HepG2 (cell line): ENCODE measurements at regions not wholly inside any gene's neighbourhood (a gene's known extent, or its start where the extent isn't known, plus 50 kb on each side); places are given as distances from the start of the nearest gene placed in this dataset.

ENCODE experiments used
- ATAC-seq: fragments of 200-7000 bp; cut with Tn5 transposase; 3 replicates; pipeline ENCODE4 v1.9.1; 2020; ENCODE audit warnings: mild to moderate bottlenecking, moderate library complexity
- BruUV-seq: library from RNA; stranded (reverse); fragments of 400-500 nt; replicated peaks from 2 replicates; lab custom pipeline; 2021; lab: Mats Ljungman, UMichigan
- CTCF ChIA-PET: fragments of 300-600 bp; formaldehyde crosslinking; extraction: SDS; loops from one replicate; lab custom pipeline; 2021; ENCODE audit warnings: low total read pairs, inconsistent platforms, low intra/inter-chr PET ratio; lab: Yijun Ruan, JAX
- POLR2A ChIA-PET: fragments of 350-600 bp; sonication (Branson Sonifier 250); formaldehyde crosslinking; loops from one replicate; lab custom pipeline; 2020; ENCODE audit warnings: antibody characterized with exemption, inconsistent platforms; lab: Yijun Ruan, JAX
- DNase-seq: peaks from one replicate; pipeline ENCODE4 v3.0.0-alpha.2; 2015; ENCODE audit warnings: low spot score
- FAIRE-seq: peaks from 3 replicates; lab custom pipeline; 2011; peaks lifted over from hg19 to GRCh38; lab: Jason Lieb, UNC
- H2AFZ ChIP-seq: one replicate; pipeline ENCODE4 v1.6.1; 2011; ENCODE audit warnings: low read length, inconsistent platforms
- H3K27ac ChIP-seq: fragments of 300-600 bp; 3 replicates; pipeline ENCODE4 v1.8.0; 2011; ENCODE audit warnings: mixed run types, mild to moderate bottlenecking, mixed read lengths, low read length, inconsistent platforms; ENCODE audit not compliant: insufficient read depth; ENCODE audit errors: extremely low read length
- H3K27me3 ChIP-seq, 2 experiments: fragments of 200-600 bp in 1 of 2; 2 replicates in 1 of 2; 3 replicates in 1 of 2; pipeline versions ENCODE4 v1.6.0 to v1.8.0; 2011; ENCODE audit warnings: low read length in 2 of 2, mild to moderate bottlenecking in 2 of 2, moderate library complexity in 2 of 2, inconsistent platforms in 1 of 2; ENCODE audit not compliant: insufficient read depth in 2 of 2, control insufficient read depth in 1 of 2
- H3K36me3 ChIP-seq, 2 experiments: fragments of 200-600 bp in 1 of 2; replicated peaks in 1 of 2; 2 replicates in 1 of 2; 3 replicates in 1 of 2; pipeline versions ENCODE4 v1.5.1 to v1.8.0; 2011; ENCODE audit warnings: low read length in 2 of 2, inconsistent platforms in 1 of 2; ENCODE audit not compliant: insufficient read depth in 2 of 2, control insufficient read depth in 1 of 2
- H3K4me1 ChIP-seq: 2 replicates; pipeline ENCODE4 v1.5.1; 2012; ENCODE audit warnings: low read length, inconsistent platforms; ENCODE audit not compliant: insufficient read depth
- H3K4me2 ChIP-seq: 2 replicates; pipeline ENCODE4 v1.6.0; 2011; ENCODE audit warnings: low read depth, low read length, inconsistent platforms
- H3K4me3 ChIP-seq, 3 experiments: fragments of 200-600 bp in 1 of 3; sonication (generic), shearing (Covaris generic) in 1 of 3; replicated peaks in 1 of 3; 2 replicates each; pipeline ENCODE4 v1.5.1; 2011 to 2016; ENCODE audit warnings: low read length in 3 of 3, inconsistent platforms in 2 of 3, low read depth in 2 of 3, mild to moderate bottlenecking in 2 of 3, control low read depth in 1 of 3, mixed read lengths in 1 of 3; ENCODE audit not compliant: insufficient read depth in 1 of 3
- H3K79me2 ChIP-seq: one replicate; pipeline ENCODE4 v1.6.1; 2011; ENCODE audit warnings: low read length, inconsistent platforms; ENCODE audit not compliant: insufficient read depth
- H3K9ac ChIP-seq: 2 replicates; pipeline ENCODE4 v1.6.0; 2011; ENCODE audit warnings: mild to moderate bottlenecking, low read depth, low read length, inconsistent platforms; ENCODE audit not compliant: insufficient read depth
- H3K9me3 ChIP-seq: 2 replicates; pipeline ENCODE4 v1.5.1; 2012; ENCODE audit warnings: mild to moderate bottlenecking, low read length
- H4K20me1 ChIP-seq: 2 replicates; pipeline ENCODE4 v1.6.0; 2011; ENCODE audit warnings: inconsistent platforms, mild to moderate bottlenecking, low read length, moderate library complexity; ENCODE audit not compliant: insufficient read depth
- BCL6 ChIP-seq: IDR thresholded peaks from 2 replicates; pipeline ENCODE4 v1.6.1; 2016; ENCODE audit warnings: missing genetic modification reagents, missing compliant biosample characterization
- CBX5 ChIP-seq: sonication (generic); formaldehyde crosslinking; IDR thresholded peaks from 2 replicates; pipeline ENCODE4 v1.4.0; 2020; ENCODE audit warnings: missing genetic modification reagents, borderline replicate concordance
- HNF4A ChIP-seq: sonication (generic); formaldehyde crosslinking; IDR thresholded peaks from 2 replicates; pipeline ENCODE4 v1.4.0; 2020; ENCODE audit warnings: missing genetic modification reagents
- HNRNPL ChIP-seq: fragments of 200-400 bp; formaldehyde crosslinking; IDR thresholded peaks from 2 replicates; pipeline ENCODE4 v1.6.1; 2017; ENCODE audit warnings: mild to moderate bottlenecking, low read depth, low read length
- HNRNPLL ChIP-seq: fragments of 200-400 bp; formaldehyde crosslinking; IDR thresholded peaks from 2 replicates; pipeline ENCODE4 v1.6.1; 2017; ENCODE audit warnings: mild to moderate bottlenecking, low read depth, low read length; ENCODE audit not compliant: poor library complexity, severe bottlenecking
- NFE2L1 ChIP-seq: sonication (generic); formaldehyde crosslinking; IDR thresholded peaks from 2 replicates; pipeline ENCODE4 v1.4.0; 2020; ENCODE audit warnings: missing genetic modification reagents, mild to moderate bottlenecking, borderline replicate concordance
- NFIC ChIP-seq: IDR thresholded peaks from 2 replicates; pipeline ENCODE4 v1.6.1; 2012; ENCODE audit warnings: mild to moderate bottlenecking, low read length, inconsistent platforms
- RARG ChIP-seq: sonication (generic); formaldehyde crosslinking; IDR thresholded peaks from 2 replicates; pipeline ENCODE4 v1.4.0; 2020; ENCODE audit warnings: low read depth, mild to moderate bottlenecking, missing genetic modification reagents
- ZBTB4 ChIP-seq: sonication (generic); formaldehyde crosslinking; IDR thresholded peaks from 2 replicates; pipeline ENCODE4 v1.4.0; 2020; ENCODE audit warnings: missing genetic modification reagents, mild to moderate bottlenecking, borderline replicate concordance
- ZMAT3 ChIP-seq: sonication (generic); formaldehyde crosslinking; conservative IDR thresholded peaks from 2 replicates; pipeline ENCODE4 v1.7.0; 2021; ENCODE audit warnings: missing genetic modification reagents
- ZNF121 ChIP-seq: sonication (generic); formaldehyde crosslinking; IDR thresholded peaks from 2 replicates; pipeline ENCODE4 v1.5.0; 2020; ENCODE audit warnings: mild to moderate bottlenecking, missing genetic modification reagents
- ZNF225 ChIP-seq: sonication (generic); formaldehyde crosslinking; IDR thresholded peaks from 2 replicates; pipeline ENCODE4 v1.4.0; 2020; ENCODE audit warnings: mild to moderate bottlenecking, missing genetic modification reagents
- ZNF292 ChIP-seq: sonication (generic); formaldehyde crosslinking; IDR thresholded peaks from 2 replicates; pipeline ENCODE4 v1.8.1; 2022; ENCODE audit warnings: mild to moderate bottlenecking, low read depth, missing genetic modification reagents, borderline replicate concordance
- ZNF670 ChIP-seq: sonication (generic); formaldehyde crosslinking; IDR thresholded peaks from 2 replicates; pipeline ENCODE4 v1.8.0; 2022; ENCODE audit warnings: mild to moderate bottlenecking, missing genetic modification reagents, borderline replicate concordance
- ZSCAN30 ChIP-seq: sonication (generic); formaldehyde crosslinking; IDR thresholded peaks from 2 replicates; pipeline ENCODE4 v1.5.0; 2020; ENCODE audit warnings: mild to moderate bottlenecking, missing genetic modification reagents
- WGBS: methylation state at CpG from one replicate; pipeline ENCODE4 v1.1.6; 2017; ENCODE audit warnings: low lambda C conversion rate; 5-methylcytosine and 5-hydroxymethylcytosine counted together
- in situ Hi-C: cut with HindIII; loops from 2 replicates; pipeline ENCODE4 v1.10.0; 2017; ENCODE audit warnings: low pct_unique_long_range_greater_than_20kb; ENCODE audit not compliant: extremely low pct_ligation_motif_present
- intact Hi-C: fragments of 100-400 bp; cut with micrococcal nuclease; formaldehyde crosslinking; loops from one replicate; pipeline ENCODE4 v1.10.0; 2022; ENCODE audit not compliant: unreplicated experiment
- TF ChIP-seq, protein P1 (sequence below): sonication (generic); formaldehyde crosslinking; IDR thresholded peaks from 2 replicates; pipeline ENCODE4 v1.5.1; 2020; ENCODE audit warnings: mild to moderate bottlenecking, missing genetic modification reagents, moderate library complexity

DNA sequence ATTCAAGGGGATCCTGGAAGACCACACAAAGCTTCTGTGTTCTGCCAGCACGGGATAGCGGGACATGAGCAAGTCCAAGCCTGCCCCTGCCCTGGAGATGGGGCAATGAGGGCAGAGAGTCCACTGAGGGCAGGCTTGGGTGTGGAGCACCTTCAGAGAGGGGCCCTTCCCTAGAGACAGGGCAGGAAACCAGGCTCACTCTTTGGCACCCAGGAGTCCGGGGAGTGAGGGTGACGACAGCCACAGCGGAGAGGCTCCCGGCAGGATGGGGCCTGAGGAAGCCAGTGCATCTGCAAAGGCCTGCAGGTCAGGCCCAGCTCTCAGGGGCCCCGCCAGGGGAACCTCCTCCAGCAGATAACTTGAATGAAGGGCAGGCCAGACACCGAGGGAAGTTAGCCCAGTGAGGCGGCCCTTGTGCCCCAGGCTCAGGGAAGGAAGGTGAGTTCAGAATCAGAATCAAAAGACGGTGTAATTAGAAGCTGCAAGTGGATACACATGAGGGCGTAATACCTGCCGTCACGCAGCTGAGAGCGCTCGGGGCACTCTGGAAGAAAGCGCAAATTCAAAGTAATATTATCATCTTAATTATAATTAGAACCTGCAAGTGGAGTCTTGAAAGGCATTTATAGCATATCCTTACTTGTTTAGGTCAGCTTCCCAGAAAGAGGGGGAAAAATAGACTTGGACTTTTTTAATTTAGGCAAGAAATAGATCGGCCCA lies 142.6 kb upstream of the LGALSL start:
- CTCF ChIA-PET: interaction anchor here (1.3 kb wide), 1 partner anchor 262 kb away, joined by 5 read pairs; no protein-coding TSS in a partner anchor
- H3K4me2 ChIP-seq: peak overlapping the region; percentile 66; the same call in 1 of the 2 replicates
- H3K4me3 ChIP-seq: no peak overlapping the region; a peak in 1 of 6 replicates
- H2AFZ ChIP-seq: no peak overlapping the region
- in situ Hi-C loops: no loop called here
- no peak overlapping the region for H3K9ac ChIP-seq
- intact Hi-C loops: loop anchor here (5.0 kb wide), 1 partner anchor 264 kb away; no protein-coding TSS in a partner anchor
- H4K20me1 ChIP-seq: no peaks in the 10 kb centered on the region
- TF ChIP-seq NFE2L1 (CRISPR knock-in tag) (peak; percentile 28; the same call in 1 of the 2 replicates), RARG (no peak), CBX5 (CRISPR knock-in tag) (no peak), ZNF225 (CRISPR knock-in tag) (0 out of 2 replicates have a peak, but pooled peaks have one; percentile 46), ZBTB4 (peak; percentile 40; the same call in 1 of the 2 replicates), NFIC (no peak), ZSCAN30 (CRISPR knock-in tag) (no peak), ZNF292 (CRISPR knock-in tag) (no peak), HNRNPLL (no peak), HNF4A (CRISPR knock-in tag) (peak; percentile 23; the same call in 1 of the 2 replicates), ZNF670 (CRISPR knock-in tag) (no peak), HNRNPL (0 out of 2 replicates have a peak, but pooled peaks have one; percentile 68), ZNF121 (CRISPR knock-in tag) (peak; percentile 68; the same call in 1 of the 2 replicates), BCL6 (no peak), ZMAT3 (CRISPR knock-in tag) (0 out of 2 replicates have a peak, but pooled peaks have one; percentile 19)
- TF ChIP-seq, protein P1, sequence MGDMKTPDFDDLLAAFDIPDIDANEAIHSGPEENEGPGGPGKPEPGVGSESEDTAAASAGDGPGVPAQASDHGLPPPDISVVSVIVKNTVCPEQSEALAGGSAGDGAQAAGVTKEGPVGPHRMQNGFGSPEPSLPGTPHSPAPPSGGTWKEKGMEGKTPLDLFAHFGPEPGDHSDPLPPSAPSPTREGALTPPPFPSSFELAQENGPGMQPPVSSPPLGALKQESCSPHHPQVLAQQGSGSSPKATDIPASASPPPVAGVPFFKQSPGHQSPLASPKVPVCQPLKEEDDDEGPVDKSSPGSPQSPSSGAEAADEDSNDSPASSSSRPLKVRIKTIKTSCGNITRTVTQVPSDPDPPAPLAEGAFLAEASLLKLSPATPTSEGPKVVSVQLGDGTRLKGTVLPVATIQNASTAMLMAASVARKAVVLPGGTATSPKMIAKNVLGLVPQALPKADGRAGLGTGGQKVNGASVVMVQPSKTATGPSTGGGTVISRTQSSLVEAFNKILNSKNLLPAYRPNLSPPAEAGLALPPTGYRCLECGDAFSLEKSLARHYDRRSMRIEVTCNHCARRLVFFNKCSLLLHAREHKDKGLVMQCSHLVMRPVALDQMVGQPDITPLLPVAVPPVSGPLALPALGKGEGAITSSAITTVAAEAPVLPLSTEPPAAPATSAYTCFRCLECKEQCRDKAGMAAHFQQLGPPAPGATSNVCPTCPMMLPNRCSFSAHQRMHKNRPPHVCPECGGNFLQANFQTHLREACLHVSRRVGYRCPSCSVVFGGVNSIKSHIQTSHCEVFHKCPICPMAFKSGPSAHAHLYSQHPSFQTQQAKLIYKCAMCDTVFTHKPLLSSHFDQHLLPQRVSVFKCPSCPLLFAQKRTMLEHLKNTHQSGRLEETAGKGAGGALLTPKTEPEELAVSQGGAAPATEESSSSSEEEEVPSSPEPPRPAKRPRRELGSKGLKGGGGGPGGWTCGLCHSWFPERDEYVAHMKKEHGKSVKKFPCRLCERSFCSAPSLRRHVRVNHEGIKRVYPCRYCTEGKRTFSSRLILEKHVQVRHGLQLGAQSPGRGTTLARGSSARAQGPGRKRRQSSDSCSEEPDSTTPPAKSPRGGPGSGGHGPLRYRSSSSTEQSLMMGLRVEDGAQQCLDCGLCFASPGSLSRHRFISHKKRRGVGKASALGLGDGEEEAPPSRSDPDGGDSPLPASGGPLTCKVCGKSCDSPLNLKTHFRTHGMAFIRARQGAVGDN (CRISPR knock-in tag): peak; percentile 37
- TF ChIP-seq, all 625 proteins: peak for 8
- Histone ChIP-seq H3K27ac (no peak overlapping the region), H3K4me1 (peaks cover 26% of the 10 kb centered on the region), H3K27me3 (peaks cover 3 to 25% of the 10 kb centered on the region in 2 experiments; a peak in 3 of 5 replicates), H3K79me2 (no peaks in the 10 kb centered on the region), H3K36me3 (no peaks in the 10 kb centered on the region), H3K9me3 (no peaks in the 10 kb centered on the region)
- no TSS peak for BruUV-seq
- DNase-seq (peak; percentile 14), ATAC-seq (peak; percentile 53), FAIRE-seq (no peak)
- POLR2A ChIA-PET: interaction anchor here (0.6 to 2.1 kb wide), 2 partner anchors 253 to 262 kb away, joined by 3 to 5 read pairs; no protein-coding TSS in a partner anchor
- WGBS: 55% methylated on average over 17 of the region's 17 CpGs
